ENCODE measurements at regions not wholly inside any gene's neighbourhood (a gene's known extent, or its start where the extent isn't known, plus 50 kb on each side); places are given as distances from the start of the nearest gene placed in this dataset.

GRCh38 chr11:34787895-34788294 is 128.3 kb downstream of the APIP start:
- TF ChIP-seq CTCF (conservative IDR thresholded peaks at IDR 0.05; ENCODE audit: low read depth, low read length) = no peak
- no peak for TF ChIP-seq EZH2 (IDR thresholded peaks at IDR 0.05; ENCODE audit: borderline replicate concordance, low read depth, low read length, poor library complexity, severe bottlenecking)
